GM13976 (cell line): ENCODE measurements at regions not wholly inside any gene's neighbourhood (a gene's known extent, or its start where the extent isn't known, plus 50 kb on each side); places are given as distances from the start of the nearest gene placed in this dataset.

Source experiments
- DNase-seq: peaks from one replicate; pipeline ENCODE4 v3.0.0; 2012; ENCODE audit warnings: low spot score
- in situ Hi-C: fragments of 300-500 bp; cut with MboI; formaldehyde crosslinking; loops from one replicate; pipeline ENCODE4 v1.12.0; 2022; ENCODE audit warnings: low sequenced_read_pairs, mixed read lengths, inconsistent platforms; ENCODE audit not compliant: unreplicated experiment
- TF ChIP-seq, protein P1 (sequence below): IDR thresholded peaks from 2 replicates; pipeline ENCODE4 v1.5.1; 2012; ENCODE audit warnings: borderline replicate concordance, mild to moderate bottlenecking; ENCODE audit not compliant: insufficient read depth; ENCODE audit errors: extremely low read depth, missing control alignments, control extremely low read depth

DNA sequence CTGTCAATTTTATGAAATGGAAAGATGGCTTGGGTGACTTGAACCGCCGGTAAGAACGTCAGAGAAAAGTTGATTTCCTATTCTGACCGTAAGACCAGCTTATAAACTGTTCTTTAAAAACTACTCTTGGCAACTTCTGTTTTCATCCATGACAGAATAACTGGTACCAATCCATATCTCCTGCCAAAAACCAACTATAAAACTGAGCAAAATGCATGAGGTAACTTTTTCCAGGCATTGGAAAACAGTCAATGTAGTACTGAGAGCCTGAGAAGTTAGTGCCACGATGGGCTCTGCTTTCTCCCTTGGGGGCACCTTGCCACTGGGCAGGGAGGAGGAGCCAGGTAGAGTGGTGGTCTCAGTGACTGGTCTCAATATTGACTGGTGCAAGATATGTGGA lies 615.2 kb upstream of the TBL1XR1 start:
- TF ChIP-seq, protein P1, sequence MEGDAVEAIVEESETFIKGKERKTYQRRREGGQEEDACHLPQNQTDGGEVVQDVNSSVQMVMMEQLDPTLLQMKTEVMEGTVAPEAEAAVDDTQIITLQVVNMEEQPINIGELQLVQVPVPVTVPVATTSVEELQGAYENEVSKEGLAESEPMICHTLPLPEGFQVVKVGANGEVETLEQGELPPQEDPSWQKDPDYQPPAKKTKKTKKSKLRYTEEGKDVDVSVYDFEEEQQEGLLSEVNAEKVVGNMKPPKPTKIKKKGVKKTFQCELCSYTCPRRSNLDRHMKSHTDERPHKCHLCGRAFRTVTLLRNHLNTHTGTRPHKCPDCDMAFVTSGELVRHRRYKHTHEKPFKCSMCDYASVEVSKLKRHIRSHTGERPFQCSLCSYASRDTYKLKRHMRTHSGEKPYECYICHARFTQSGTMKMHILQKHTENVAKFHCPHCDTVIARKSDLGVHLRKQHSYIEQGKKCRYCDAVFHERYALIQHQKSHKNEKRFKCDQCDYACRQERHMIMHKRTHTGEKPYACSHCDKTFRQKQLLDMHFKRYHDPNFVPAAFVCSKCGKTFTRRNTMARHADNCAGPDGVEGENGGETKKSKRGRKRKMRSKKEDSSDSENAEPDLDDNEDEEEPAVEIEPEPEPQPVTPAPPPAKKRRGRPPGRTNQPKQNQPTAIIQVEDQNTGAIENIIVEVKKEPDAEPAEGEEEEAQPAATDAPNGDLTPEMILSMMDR, result no peak
- in situ Hi-C loops, result no loop called here
- DNase-seq, result no peak

DNA sequence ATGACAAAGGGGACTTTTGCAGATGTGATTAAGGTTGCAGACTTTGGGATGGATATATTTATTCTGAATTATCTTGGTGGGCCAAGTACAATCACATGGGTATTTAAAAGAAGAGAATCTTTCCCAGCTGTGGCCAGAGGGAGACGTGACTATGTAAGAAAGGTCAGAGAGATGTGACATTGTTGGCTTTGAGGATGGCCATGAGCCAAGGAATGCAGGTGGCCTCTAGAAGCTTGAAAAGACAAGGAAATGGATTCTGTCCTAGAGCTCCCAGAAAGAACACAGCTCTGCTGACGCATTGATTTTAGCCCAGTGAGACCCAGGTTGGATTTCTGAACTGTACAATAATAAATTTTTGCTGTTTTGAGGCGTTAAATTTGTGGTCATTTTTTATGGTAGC lies 616.0 kb upstream of the TBL1XR1 start:
- in situ Hi-C loops, result no loop called here
- DNase-seq, result no peak
- TF ChIP-seq, protein P1, result no peak

DNA sequence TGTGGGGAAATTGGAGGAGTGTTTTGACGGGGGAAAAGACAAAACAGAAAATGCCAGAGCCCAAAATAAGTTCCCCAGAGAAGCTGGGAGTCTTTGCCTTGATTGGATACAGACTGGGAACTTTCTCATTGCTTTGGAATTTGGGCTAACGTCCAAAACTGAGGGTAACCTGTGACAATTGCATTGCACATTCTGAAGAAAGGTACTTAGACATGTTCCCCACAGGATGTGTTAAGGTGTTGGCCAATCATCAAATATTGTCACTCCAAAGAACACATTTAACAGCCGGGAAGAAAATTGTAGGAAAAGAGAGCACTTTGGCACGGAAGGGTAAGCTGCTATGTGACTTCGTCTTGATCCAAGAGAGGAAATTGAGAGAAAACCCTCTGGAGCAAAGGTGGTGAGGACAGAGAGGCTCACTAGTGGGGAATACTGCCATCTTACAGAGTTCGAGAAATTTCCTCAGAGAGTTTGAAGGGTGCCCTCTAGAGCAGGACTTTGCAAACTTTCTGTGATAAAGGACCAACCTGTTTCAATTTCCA lies 619.5 kb upstream of the TBL1XR1 start:
- no peak for DNase-seq
- TF ChIP-seq, protein P1, result no peak
- in situ Hi-C loops, result no loop called here

DNA sequence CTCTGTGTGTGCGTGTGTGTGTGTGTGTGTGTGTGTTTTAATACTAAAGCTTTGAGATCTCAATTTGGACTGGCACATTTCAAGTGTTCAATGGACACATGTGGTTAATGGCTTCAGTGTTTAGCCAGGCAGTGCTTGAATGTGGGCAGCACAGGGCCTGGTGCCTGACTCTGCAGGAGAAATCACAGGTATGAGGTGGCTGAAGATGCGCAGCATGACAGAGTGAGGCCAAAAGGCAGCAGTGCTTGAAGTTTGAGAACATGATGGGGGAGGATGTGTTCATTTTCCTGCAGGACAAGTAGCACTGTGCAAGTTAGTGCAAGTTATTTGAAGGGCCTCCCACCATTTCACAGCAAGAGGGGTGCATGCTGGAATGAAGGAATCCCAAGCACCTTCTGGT lies 620.5 kb upstream of the TBL1XR1 start:
- TF ChIP-seq, protein P1, result no peak
- no peak for DNase-seq
- in situ Hi-C loops, result no loop called here

DNA sequence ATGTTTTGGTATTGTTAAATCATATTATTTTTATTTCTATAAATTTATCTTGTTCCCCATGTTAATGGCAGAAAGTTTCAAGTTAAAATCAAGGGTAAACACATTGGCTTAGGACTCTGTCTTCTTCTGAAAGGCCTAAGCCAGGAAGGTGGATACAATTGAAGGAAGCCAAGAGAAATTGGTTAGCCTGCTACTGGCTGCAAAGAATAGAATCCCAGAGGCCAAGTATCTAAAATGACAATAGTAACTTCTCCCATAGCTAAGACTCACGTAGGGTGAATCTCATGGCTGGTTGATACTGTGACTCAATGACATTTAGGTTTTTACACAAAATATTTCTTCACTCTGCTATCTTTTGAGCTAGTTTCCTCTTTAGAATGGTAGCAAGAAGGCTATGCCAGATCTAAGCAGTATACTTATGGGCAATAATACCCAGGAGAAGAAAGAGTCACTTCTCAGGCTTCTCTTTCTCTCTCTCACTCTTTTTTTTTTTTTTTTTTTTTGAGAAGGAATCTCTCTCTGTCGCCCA lies 621.5 kb upstream of the TBL1XR1 start:
- TF ChIP-seq, protein P1, result no peak
- no peak for DNase-seq
- in situ Hi-C loops, result no loop called here

DNA sequence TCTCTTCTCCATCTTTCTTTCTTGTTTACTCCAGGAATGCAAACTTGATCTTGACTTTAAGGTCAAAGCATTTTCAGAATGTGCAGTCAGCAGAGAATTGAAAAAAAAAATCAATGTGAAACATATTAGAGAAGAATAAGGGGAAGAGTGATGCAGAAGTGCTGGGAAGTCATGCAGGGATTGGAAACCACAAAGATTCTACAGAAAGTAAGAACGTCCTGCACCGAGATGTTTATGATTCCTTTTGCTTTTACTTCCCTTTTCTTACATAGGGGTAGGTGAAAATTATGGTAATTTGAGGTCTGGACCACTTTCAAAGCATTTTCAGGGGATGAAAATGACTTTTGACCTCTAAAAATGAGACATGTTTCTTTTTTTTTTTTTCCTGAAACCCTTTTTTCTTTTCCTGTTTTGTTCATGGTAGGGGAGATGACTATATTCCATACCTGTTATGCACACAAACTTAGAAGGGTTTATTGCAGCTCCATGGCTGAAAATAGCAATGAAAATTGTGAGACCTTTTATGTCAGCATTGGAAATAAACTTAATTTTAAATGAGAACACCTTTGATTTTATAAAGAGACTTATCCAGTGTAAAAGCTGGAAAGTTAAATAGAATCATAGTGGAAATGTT lies 623.5 kb upstream of the TBL1XR1 start:
- TF ChIP-seq, protein P1, result no peak
- in situ Hi-C loops, result no loop called here
- DNase-seq, result peak; percentile 33
